ENCODE measurements at regions not wholly inside any gene's neighbourhood (a gene's known extent, or its start where the extent isn't known, plus 50 kb on each side); places are given as distances from the start of the nearest gene placed in this dataset.

DNA sequence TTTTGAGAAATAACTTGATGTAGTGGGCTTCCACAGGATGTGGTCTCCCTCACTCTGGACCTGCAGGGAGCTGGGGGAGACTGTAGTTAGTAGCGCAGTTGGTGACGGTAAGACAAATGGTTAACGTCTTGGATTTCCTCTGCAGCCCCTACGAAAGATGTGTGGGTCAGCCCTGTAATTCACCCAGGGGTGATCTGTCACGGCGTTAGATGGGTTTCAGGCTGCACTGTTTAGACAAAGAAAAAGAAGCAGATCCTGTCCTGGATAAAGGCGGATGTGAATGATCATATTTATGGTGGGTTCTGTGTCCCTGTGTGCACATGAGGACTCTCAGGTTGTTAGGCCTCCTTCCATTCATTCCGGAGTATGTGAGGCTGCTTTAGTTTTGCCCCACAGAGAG, 142.0 kb upstream of the SLC28A3 start:
- Histone ChIP-seq H3K4me3 (no peak overlapping the region), H3K36me3 (no peaks in the 10 kb centered on the region), H3K4me1 (no peaks in the 10 kb centered on the region), H3K27me3 (no peaks in the 10 kb centered on the region), H3K27ac (no peak overlapping the region), H3K9me3 (no peaks in the 10 kb centered on the region)
- TF ChIP-seq, protein P1, sequence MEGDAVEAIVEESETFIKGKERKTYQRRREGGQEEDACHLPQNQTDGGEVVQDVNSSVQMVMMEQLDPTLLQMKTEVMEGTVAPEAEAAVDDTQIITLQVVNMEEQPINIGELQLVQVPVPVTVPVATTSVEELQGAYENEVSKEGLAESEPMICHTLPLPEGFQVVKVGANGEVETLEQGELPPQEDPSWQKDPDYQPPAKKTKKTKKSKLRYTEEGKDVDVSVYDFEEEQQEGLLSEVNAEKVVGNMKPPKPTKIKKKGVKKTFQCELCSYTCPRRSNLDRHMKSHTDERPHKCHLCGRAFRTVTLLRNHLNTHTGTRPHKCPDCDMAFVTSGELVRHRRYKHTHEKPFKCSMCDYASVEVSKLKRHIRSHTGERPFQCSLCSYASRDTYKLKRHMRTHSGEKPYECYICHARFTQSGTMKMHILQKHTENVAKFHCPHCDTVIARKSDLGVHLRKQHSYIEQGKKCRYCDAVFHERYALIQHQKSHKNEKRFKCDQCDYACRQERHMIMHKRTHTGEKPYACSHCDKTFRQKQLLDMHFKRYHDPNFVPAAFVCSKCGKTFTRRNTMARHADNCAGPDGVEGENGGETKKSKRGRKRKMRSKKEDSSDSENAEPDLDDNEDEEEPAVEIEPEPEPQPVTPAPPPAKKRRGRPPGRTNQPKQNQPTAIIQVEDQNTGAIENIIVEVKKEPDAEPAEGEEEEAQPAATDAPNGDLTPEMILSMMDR (IDR thresholded peaks at IDR 0.05) = no peak
- TF ChIP-seq POLR2A (IDR thresholded peaks at IDR 0.05) = no peak
- intact Hi-C loops (cut with DNase I; ENCODE audit: low total_unique reads) = no loop called here
- DNase-seq = no peak

DNA sequence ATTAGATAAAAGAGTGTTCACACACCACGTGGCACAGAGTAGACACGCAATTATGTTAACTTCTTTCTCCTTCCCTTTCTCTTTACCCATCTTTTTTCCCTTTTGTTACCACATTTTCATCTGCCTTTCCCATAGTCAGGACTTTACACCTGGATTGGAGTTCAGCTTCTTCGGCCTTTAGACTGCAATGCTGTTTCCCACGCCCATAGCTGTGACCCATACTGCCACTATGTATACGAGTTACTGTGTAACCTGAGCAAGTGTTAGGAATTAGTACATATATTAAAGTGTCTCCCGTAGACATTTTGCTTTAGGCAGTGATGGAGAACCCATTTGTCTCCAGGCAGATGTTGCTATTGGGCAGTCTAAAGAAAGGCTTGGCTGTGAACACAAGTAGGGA, 143.6 kb upstream of the SLC28A3 start:
- intact Hi-C loops (cut with DNase I; ENCODE audit: low total_unique reads) = no loop called here
- no peaks in the 10 kb centered on the region for H3K4me1 ChIP-seq

DNA sequence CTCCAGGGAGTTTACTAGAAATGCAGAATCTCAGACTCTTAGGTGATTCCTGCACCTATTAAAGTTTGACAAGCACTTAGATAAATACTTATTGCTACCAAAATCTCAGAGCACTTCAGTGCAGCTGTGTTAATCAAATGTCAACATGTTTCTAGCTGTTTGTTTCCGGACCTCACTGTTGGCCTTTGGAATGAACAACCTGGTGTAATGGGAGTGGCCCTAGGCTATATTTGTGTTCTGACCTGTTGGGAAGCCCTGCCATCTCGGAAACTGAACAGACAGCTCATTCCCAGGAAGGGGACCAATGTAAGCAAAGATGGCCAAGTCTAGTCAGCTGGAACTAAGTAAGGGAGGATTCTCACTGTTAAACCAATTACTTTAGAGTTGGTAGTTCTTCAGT, 145.0 kb upstream of the SLC28A3 start:
- DNase-seq = no peak
- Histone ChIP-seq H3K27ac (no peak overlapping the region), H3K9me3 (no peaks in the 10 kb centered on the region), H3K4me1 (no peaks in the 10 kb centered on the region), H3K36me3 (no peaks in the 10 kb centered on the region), H3K27me3 (no peaks in the 10 kb centered on the region), H3K4me3 (no peak overlapping the region)
- TF ChIP-seq, protein P1 (IDR thresholded peaks at IDR 0.05) = no peak
- intact Hi-C loops (cut with DNase I; ENCODE audit: low total_unique reads) = no loop called here

More for the DNA sequence above, 143.6 kb upstream of the SLC28A3 start:
- no peaks in the 10 kb centered on the region for H3K36me3 ChIP-seq
- H3K27ac ChIP-seq = no peak overlapping the region
- H3K4me3 ChIP-seq = no peak overlapping the region
- TF ChIP-seq, protein P1 (IDR thresholded peaks at IDR 0.05) = no peak
- TF ChIP-seq POLR2A (IDR thresholded peaks at IDR 0.05) = no peak
- H3K27me3 ChIP-seq = no peaks in the 10 kb centered on the region
- H3K9me3 ChIP-seq = no peaks in the 10 kb centered on the region
- DNase-seq = no peak

DNA sequence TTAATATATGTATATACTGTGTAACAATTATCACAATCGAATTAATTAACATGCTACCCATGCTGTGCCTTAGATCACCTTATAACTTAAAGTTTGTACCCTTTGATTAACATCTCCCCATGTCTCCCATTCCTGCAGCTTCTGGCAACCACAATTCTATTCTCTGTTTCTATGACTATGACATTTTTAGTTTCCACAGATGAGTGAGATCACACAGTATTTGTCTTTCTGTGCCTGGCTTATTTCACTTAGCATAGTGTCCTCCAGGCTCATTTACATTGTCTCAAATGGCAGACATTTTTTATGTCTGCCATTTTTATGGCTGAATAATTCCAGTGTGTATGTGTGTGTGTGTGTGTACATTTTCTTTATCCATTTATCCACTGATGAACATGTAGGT, 146.1 kb upstream of the SLC28A3 start:
- intact Hi-C loops (cut with DNase I; ENCODE audit: low total_unique reads) = no loop called here
- TF ChIP-seq, protein P1 (IDR thresholded peaks at IDR 0.05) = no peak
- no peak for TF ChIP-seq POLR2A (IDR thresholded peaks at IDR 0.05)
- Histone ChIP-seq H3K9me3 (no peaks in the 10 kb centered on the region), H3K27ac (no peak overlapping the region), H3K4me3 (no peak overlapping the region), H3K4me1 (no peaks in the 10 kb centered on the region), H3K27me3 (no peaks in the 10 kb centered on the region), H3K36me3 (no peaks in the 10 kb centered on the region)
- no peak for DNase-seq

DNA sequence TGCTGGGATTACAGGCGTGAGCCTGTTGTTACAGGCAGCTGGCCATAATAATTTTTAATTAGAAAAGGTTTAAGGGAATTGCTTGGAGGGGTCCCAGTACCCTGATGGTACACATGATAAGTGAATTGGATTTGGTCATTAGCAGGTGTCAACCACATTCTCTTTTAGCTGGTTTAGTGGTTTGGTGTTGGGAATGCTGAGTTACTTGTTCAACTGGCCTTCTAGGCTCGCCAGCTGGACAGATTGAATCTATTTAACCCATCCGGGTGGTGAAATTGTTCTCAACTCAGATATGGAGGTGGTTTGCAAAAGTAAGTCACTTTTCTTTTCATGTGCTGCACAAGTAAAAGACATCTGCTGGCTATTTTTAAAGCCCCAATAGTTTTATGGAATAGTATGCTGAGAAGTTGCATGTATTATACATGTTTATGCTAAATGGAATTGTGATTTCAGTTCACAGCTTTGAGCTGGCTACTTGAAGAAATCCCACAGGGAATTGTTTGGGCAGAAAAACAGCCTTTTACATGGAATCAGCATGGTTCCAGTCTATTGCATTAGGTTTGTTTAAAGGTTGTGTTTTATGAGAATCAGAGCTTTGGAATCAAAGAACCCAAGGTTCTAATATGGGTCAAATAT, 149.8 kb upstream of the SLC28A3 start:
- H3K27me3 ChIP-seq = no peaks in the 10 kb centered on the region
- H3K4me1 ChIP-seq = no peaks in the 10 kb centered on the region
- H3K36me3 ChIP-seq = no peaks in the 10 kb centered on the region
- H3K9me3 ChIP-seq = no peaks in the 10 kb centered on the region
- no peak for DNase-seq
- H3K27ac ChIP-seq = no peak overlapping the region
- intact Hi-C loops (cut with DNase I; ENCODE audit: low total_unique reads) = no loop called here
- no peak overlapping the region for H3K4me3 ChIP-seq
- TF ChIP-seq, protein P1 (IDR thresholded peaks at IDR 0.05) = no peak
- no peak for TF ChIP-seq POLR2A (IDR thresholded peaks at IDR 0.05)

All from uterus (tissue), 3 donors.